ENCODE measurements at regions not wholly inside any gene's neighbourhood (a gene's known extent, or its start where the extent isn't known, plus 50 kb on each side); places are given as distances from the start of the nearest gene placed in this dataset.
"Not testable (repeated sequence)": the region's sequence is repeated elsewhere in the genome, so short reads cannot be mapped to it uniquely, and the experiment has no call there.

DNA sequence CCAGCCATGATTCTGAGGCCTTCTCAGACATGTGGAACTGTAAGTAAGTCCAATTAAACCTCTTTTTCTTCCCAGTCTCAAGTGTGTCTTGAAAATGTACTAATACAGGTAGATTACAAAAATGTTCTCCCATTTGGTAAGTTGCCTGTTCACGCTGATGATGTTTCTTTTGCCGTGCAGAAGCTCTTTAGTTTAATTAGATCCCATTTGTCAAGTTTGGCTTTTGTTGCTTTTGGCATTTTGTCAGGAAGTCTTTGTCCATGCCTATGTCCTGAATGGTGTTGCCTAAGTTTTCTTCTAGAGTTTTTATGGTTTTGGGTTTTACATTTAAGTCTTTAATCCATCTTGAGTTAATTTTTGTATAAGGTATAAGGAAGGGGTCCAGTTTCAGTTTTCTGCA lies 712.5 kb upstream of the ZNF608 start:
- WGBS (ENCODE audit: insufficient coverage, insufficient replicate concordance, low lambda C conversion rate, missing lambda C conversion rate), result 11% methylated on average over 2 of the region's 2 CpGs
- H3K9me3 ChIP-seq (replicated peaks; ENCODE audit: control insufficient read depth, insufficient read depth, low read length); H3K4me1 ChIP-seq (ENCODE audit: control insufficient read depth, insufficient read depth, low read length); H2AFZ ChIP-seq (ENCODE audit: control insufficient read depth, low read depth, low read length); SMC1A ChIA-PET (ENCODE audit: uncharacterized antibody, unreplicated experiment); in situ Hi-C loops (cut with MboI); H3K9ac ChIP-seq (ENCODE audit: control insufficient read depth, insufficient read depth, low read length); H4K20me1 ChIP-seq (ENCODE audit: control insufficient read depth, insufficient read depth); POLR2A ChIA-PET; H3K4me2 ChIP-seq (ENCODE audit: control insufficient read depth, insufficient read depth); H3K36me3 ChIP-seq (ENCODE audit: control insufficient read depth in 2 of 2, insufficient read depth in 2 of 2, low read length in 1 of 2); ATAC-seq; RAD21 ChIA-PET (ENCODE audit: unreplicated experiment); H3K27ac ChIP-seq (ENCODE audit: control insufficient read depth, insufficient read depth); H3K27me3 ChIP-seq (replicated peaks in 1 of 2; ENCODE audit: control insufficient read depth in 2 of 2, insufficient read depth in 2 of 2, low read length in 1 of 2); H3K4me3 ChIP-seq; intact Hi-C loops (cut with micrococcal nuclease; ENCODE audit: unreplicated experiment); DNase-seq (ENCODE audit: low read depth, low spot score); BruUV-seq (replicated peaks); FAIRE-seq; H3K79me2 ChIP-seq (ENCODE audit: control insufficient read depth, insufficient read depth, low read length): not testable (repeated sequence)
- CTCF ChIA-PET, result interaction anchor here (0.6 kb wide), 1 partner anchor 1147 kb away, joined by 3 read pairs; no protein-coding TSS in a partner anchor

DNA sequence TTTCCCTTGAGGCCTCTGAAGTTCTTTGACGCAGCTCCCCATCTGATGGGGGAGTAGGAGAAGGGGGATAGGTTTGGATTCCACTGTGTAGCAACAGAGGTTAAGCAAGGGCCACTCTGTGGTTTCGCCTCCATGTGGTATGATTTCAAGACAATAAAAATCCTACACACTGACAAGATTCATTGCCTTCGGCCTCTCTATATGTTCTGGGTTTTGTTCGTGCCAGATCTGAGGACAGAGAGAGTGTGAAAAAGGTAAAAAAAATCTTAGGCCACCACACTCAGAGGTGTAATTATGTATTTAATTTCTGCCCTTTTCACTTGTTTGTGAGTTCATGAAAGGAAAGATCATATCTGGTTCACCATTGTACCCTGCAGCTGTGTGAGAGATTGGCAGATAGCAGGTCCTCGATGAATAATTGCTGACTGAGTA lies 715.2 kb upstream of the ZNF608 start:
- no peaks in the 10 kb centered on the region for H3K4me1 ChIP-seq (ENCODE audit: control insufficient read depth, insufficient read depth, low read length)
- H3K79me2 ChIP-seq (ENCODE audit: control insufficient read depth, insufficient read depth, low read length), result no peaks in the 10 kb centered on the region
- H3K9ac ChIP-seq (ENCODE audit: control insufficient read depth, insufficient read depth, low read length), result no peak overlapping the region
- SMC1A ChIA-PET (ENCODE audit: uncharacterized antibody, unreplicated experiment), result interaction anchor here (0.9 kb wide), 1 partner anchor 50 kb away, joined by 3 read pairs; no protein-coding TSS in a partner anchor
- TF ChIP-seq SMAD5 (IDR thresholded peaks at IDR 0.05; ENCODE audit: low read depth) (no peak), FOXK2 (IDR thresholded peaks at IDR 0.05) (no peak), YY1 (IDR thresholded peaks at IDR 0.05; ENCODE audit: low read depth, low read length) (no peak), CREB1 (IDR thresholded peaks at IDR 0.05; ENCODE audit: low read depth) (no peak), ELK1 (IDR thresholded peaks at IDR 0.05; ENCODE audit: low read depth, low read length) (no peak), PAX8 (IDR thresholded peaks at IDR 0.05) (no peak), CBX5 (IDR thresholded peaks at IDR 0.05; ENCODE audit: low read depth) (no peak), BCLAF1 (IDR thresholded peaks at IDR 0.05) (no peak), ZNF24 (IDR thresholded peaks at IDR 0.05) (no peak)
- no peak overlapping the region for H3K4me2 ChIP-seq (ENCODE audit: control insufficient read depth, insufficient read depth)
- ATAC-seq (no peak), FAIRE-seq (no peak), DNase-seq (ENCODE audit: low read depth, low spot score) (no peak)
- CTCF ChIA-PET, result no interaction called here
- intact Hi-C loops (cut with micrococcal nuclease; ENCODE audit: unreplicated experiment), result no loop called here
- in situ Hi-C loops (cut with MboI), result no loop called here
- H3K36me3 ChIP-seq (ENCODE audit: control insufficient read depth in 2 of 2, insufficient read depth in 2 of 2, low read length in 1 of 2), result no peaks in the 10 kb centered on the region
- H3K4me3 ChIP-seq, result no peak overlapping the region
- H2AFZ ChIP-seq (ENCODE audit: control insufficient read depth, low read depth, low read length), result no peak overlapping the region
- RAD21 ChIA-PET (ENCODE audit: unreplicated experiment), result no interaction called here
- H3K9me3 ChIP-seq (replicated peaks; ENCODE audit: control insufficient read depth, insufficient read depth, low read length), result no peaks in the 10 kb centered on the region
- no TSS peak for BruUV-seq (replicated peaks)
- no peaks in the 10 kb centered on the region for H4K20me1 ChIP-seq (ENCODE audit: control insufficient read depth, insufficient read depth)
- POLR2A ChIA-PET, result no interaction called here
- no peaks in the 10 kb centered on the region for H3K27me3 ChIP-seq (replicated peaks in 1 of 2; ENCODE audit: control insufficient read depth in 2 of 2, insufficient read depth in 2 of 2, low read length in 1 of 2)
- WGBS (ENCODE audit: insufficient coverage, insufficient replicate concordance, low lambda C conversion rate, missing lambda C conversion rate), result 13% methylated on average over 5 of the region's 5 CpGs
- no peak overlapping the region for H3K27ac ChIP-seq (ENCODE audit: control insufficient read depth, insufficient read depth)

Measured in GM12878 (cell line).